ENCODE measurements at regions not wholly inside any gene's neighbourhood (a gene's known extent, or its start where the extent isn't known, plus 50 kb on each side); places are given as distances from the start of the nearest gene placed in this dataset.

GRCh38 chr17:34413443-34414119, 50.5 kb upstream of the CCL1 start:
- DNase-seq: no peak

- DNase-seq: no peak
Observed at GRCh38 chr17:34412965-34413441, 50.0 kb upstream of the CCL1 start.

Measured in activated effector memory CD4-positive, alpha-beta T cell treated with anti-CD3 and anti-CD28 coated beads, Interleukin-2, amount 50 U/mL, for 16 hours (primary cell).